Liver (tissue), 3 donors: ENCODE measurements at regions not wholly inside any gene's neighbourhood (a gene's known extent, or its start where the extent isn't known, plus 50 kb on each side); places are given as distances from the start of the nearest gene placed in this dataset.

ENCODE experiments used
- JUND ChIP-seq, 2 donors: IDR thresholded peaks; 2 replicates each; pipeline ENCODE4 v1.6.1; 2016; ENCODE audit warnings: antibody characterized with exemption in 2 of 2
- RAD21 ChIP-seq, 2 donors: IDR thresholded peaks; 2 replicates each; pipeline ENCODE4 v1.6.1; 2016; ENCODE audit warnings: antibody characterized with exemption in 2 of 2, mild to moderate bottlenecking in 2 of 2
- RXRA ChIP-seq, 2 donors: IDR thresholded peaks; 2 replicates each; pipeline ENCODE4 v1.6.1; 2017 to 2018; ENCODE audit warnings: antibody characterized with exemption in 2 of 2, mild to moderate bottlenecking in 1 of 2
- YY1 ChIP-seq: IDR thresholded peaks from 2 replicates; pipeline ENCODE4 v1.6.1; 2016; ENCODE audit warnings: antibody characterized with exemption, mild to moderate bottlenecking
- TF ChIP-seq, protein P1 (sequence below): fragments of 150-350 bp; IDR thresholded peaks from 2 replicates; pipeline ENCODE4 v1.5.1; 2017; ENCODE audit warnings: improper control_type of control experiment, low read depth, low read length; ENCODE audit not compliant: missing input control
- TF ChIP-seq, protein P2 (sequence below): IDR thresholded peaks from 2 replicates; pipeline ENCODE4 v1.6.1; 2016; ENCODE audit warnings: antibody characterized with exemption
- donor health status: healthy.
- donor health status: healthy.

DNA sequence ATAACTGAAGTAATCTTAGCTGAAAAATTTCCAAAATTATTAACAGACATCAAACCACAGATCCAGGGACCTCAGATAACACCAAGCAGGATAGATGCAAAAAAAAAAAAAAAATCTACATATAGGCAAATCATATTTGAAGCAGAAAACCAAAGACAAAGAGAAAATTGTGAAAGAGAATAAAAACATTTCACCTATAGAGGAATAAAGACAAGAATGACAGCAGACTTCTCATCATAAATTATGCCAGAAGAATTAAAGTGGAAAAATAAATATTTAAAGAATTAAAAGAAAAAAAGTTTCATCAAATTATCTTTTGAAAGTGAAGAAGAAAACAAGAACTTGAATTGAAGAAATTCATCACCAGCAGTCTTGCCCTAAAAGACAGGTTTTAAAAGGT, 467.5 kb downstream of the GPAM start:
- TF ChIP-seq, protein P1, sequence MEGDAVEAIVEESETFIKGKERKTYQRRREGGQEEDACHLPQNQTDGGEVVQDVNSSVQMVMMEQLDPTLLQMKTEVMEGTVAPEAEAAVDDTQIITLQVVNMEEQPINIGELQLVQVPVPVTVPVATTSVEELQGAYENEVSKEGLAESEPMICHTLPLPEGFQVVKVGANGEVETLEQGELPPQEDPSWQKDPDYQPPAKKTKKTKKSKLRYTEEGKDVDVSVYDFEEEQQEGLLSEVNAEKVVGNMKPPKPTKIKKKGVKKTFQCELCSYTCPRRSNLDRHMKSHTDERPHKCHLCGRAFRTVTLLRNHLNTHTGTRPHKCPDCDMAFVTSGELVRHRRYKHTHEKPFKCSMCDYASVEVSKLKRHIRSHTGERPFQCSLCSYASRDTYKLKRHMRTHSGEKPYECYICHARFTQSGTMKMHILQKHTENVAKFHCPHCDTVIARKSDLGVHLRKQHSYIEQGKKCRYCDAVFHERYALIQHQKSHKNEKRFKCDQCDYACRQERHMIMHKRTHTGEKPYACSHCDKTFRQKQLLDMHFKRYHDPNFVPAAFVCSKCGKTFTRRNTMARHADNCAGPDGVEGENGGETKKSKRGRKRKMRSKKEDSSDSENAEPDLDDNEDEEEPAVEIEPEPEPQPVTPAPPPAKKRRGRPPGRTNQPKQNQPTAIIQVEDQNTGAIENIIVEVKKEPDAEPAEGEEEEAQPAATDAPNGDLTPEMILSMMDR: no peak
- TF ChIP-seq YY1: no peak
- no peak for TF ChIP-seq JUND (IDR thresholded peaks at IDR 0.05)
- TF ChIP-seq RXRA (IDR thresholded peaks at IDR 0.05): no peak
- TF ChIP-seq, protein P2, sequence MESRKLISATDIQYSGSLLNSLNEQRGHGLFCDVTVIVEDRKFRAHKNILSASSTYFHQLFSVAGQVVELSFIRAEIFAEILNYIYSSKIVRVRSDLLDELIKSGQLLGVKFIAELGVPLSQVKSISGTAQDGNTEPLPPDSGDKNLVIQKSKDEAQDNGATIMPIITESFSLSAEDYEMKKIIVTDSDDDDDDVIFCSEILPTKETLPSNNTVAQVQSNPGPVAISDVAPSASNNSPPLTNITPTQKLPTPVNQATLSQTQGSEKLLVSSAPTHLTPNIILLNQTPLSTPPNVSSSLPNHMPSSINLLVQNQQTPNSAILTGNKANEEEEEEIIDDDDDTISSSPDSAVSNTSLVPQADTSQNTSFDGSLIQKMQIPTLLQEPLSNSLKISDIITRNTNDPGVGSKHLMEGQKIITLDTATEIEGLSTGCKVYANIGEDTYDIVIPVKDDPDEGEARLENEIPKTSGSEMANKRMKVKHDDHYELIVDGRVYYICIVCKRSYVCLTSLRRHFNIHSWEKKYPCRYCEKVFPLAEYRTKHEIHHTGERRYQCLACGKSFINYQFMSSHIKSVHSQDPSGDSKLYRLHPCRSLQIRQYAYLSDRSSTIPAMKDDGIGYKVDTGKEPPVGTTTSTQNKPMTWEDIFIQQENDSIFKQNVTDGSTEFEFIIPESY: no peak
- no peak for TF ChIP-seq RAD21 (IDR thresholded peaks at IDR 0.05)
